DND-41 (cell line): ENCODE measurements at regions not wholly inside any gene's neighbourhood (a gene's known extent, or its start where the extent isn't known, plus 50 kb on each side); places are given as distances from the start of the nearest gene placed in this dataset.

ENCODE experiments used
- CTCF ChIP-seq: IDR thresholded peaks from 2 replicates; pipeline ENCODE4 v1.5.1; 2012; ENCODE audit warnings: borderline replicate concordance, low read length, moderate library complexity, mild to moderate bottlenecking; ENCODE audit not compliant: poor library complexity, severe bottlenecking; ENCODE audit errors: extremely low read depth
- EZH2 ChIP-seq: IDR thresholded peaks from 3 replicates; pipeline ENCODE4 v1.6.1; 2012; ENCODE audit warnings: borderline replicate concordance, low read depth, mild to moderate bottlenecking, moderate library complexity, low read length, inconsistent platforms; ENCODE audit not compliant: severe bottlenecking

- TF ChIP-seq CTCF (no peak), EZH2 (no peak)
Observed at GRCh38 chrX:8044947-8045346, 117.7 kb upstream of the PNPLA4 start.
